ENCODE measurements at regions not wholly inside any gene's neighbourhood (a gene's known extent, or its start where the extent isn't known, plus 50 kb on each side); places are given as distances from the start of the nearest gene placed in this dataset.

GRCh38 chr11:91851908-91852307, 372.7 kb upstream of the FAT3 start:
- TF ChIP-seq, protein P1, sequence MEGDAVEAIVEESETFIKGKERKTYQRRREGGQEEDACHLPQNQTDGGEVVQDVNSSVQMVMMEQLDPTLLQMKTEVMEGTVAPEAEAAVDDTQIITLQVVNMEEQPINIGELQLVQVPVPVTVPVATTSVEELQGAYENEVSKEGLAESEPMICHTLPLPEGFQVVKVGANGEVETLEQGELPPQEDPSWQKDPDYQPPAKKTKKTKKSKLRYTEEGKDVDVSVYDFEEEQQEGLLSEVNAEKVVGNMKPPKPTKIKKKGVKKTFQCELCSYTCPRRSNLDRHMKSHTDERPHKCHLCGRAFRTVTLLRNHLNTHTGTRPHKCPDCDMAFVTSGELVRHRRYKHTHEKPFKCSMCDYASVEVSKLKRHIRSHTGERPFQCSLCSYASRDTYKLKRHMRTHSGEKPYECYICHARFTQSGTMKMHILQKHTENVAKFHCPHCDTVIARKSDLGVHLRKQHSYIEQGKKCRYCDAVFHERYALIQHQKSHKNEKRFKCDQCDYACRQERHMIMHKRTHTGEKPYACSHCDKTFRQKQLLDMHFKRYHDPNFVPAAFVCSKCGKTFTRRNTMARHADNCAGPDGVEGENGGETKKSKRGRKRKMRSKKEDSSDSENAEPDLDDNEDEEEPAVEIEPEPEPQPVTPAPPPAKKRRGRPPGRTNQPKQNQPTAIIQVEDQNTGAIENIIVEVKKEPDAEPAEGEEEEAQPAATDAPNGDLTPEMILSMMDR (conservative IDR thresholded peaks at IDR 0.05; ENCODE audit: low read depth, low read length) = no peak
- no peak overlapping the region for H3K4me3 ChIP-seq (ENCODE audit: low read depth, low read length)
- no peak for DNase-seq (ENCODE audit: low read depth)

GRCh38 chr11:91850533-91851275, 373.9 kb upstream of the FAT3 start:
- TF ChIP-seq, protein P1 (conservative IDR thresholded peaks at IDR 0.05; ENCODE audit: low read depth, low read length) = no peak
- no peak for DNase-seq (ENCODE audit: low read depth)
- no peak overlapping the region for H3K4me3 ChIP-seq (ENCODE audit: low read depth, low read length)

DNA sequence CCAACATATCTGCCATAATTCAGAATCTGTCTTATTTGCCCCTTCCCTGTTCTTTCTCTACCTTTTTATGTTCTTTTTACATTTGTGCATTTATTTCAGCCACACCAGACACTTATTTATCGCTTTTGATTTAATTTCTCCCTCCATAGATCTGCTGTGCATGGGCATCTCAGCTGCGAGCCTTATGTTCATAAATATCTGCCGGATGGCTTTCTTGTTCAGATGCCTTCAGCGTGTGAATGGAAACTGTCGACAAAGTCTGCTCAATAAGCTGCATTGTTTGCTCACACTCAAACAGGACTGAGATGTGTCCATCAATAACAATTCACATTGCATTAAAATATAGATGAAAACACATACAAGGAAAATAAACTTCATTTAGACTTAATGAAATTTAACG, 374.6 kb upstream of the FAT3 start:
- no peak overlapping the region for H3K4me3 ChIP-seq (ENCODE audit: low read depth, low read length)
- no peak for DNase-seq (ENCODE audit: low read depth)
- TF ChIP-seq, protein P1 (conservative IDR thresholded peaks at IDR 0.05; ENCODE audit: low read depth, low read length) = no peak

DNA sequence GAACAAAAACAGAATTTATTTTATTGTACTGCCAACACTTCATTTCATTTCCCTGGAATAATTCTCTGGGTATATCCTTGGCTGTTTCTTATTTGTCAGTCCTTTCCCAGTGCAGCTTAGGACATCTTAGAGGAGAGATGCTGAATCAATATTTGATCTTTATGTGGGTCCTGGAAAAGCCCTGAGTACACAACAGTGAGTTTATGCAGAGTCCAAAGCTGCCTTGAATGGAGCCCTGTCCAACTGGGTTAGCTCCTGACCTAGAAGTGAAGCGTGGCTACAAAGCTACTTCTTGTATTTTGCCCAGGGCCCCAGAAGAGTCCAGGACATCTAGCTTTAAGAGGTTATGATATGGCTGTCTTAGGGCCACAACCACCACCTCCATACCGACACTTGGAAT, 378.0 kb upstream of the FAT3 start:
- TF ChIP-seq, protein P1 (conservative IDR thresholded peaks at IDR 0.05; ENCODE audit: low read depth, low read length) = no peak
- no peak for DNase-seq (ENCODE audit: low read depth)
- H3K4me3 ChIP-seq (ENCODE audit: low read depth, low read length) = no peak overlapping the region

GRCh38 chr11:91846002-91846401, 378.6 kb upstream of the FAT3 start:
- DNase-seq (ENCODE audit: low read depth) = no peak
- H3K4me3 ChIP-seq (ENCODE audit: low read depth, low read length) = no peak overlapping the region
- TF ChIP-seq, protein P1 (conservative IDR thresholded peaks at IDR 0.05; ENCODE audit: low read depth, low read length) = no peak

GRCh38 chr11:91840640-91841240, 383.9 kb upstream of the FAT3 start:
- no peak for DNase-seq (ENCODE audit: low read depth)
- no peak overlapping the region for H3K4me3 ChIP-seq (ENCODE audit: low read depth, low read length)
- TF ChIP-seq, protein P1 (conservative IDR thresholded peaks at IDR 0.05; ENCODE audit: low read depth, low read length) = no peak
